ENCODE measurements at regions not wholly inside any gene's neighbourhood (a gene's known extent, or its start where the extent isn't known, plus 50 kb on each side); places are given as distances from the start of the nearest gene placed in this dataset.

- no peak for TF ChIP-seq CTCF (IDR thresholded peaks at IDR 0.05)
- no peak for TF ChIP-seq POLR2A (IDR thresholded peaks at IDR 0.05)
Observed at GRCh38 chr17:14953405-14953804, 311.7 kb downstream of the PMP22 start.

Data from Peyer's patch (tissue), 4 donors.